DMS114 treated with DMSO at 0.1 percent for 48 hours (cell line): ENCODE measurements at regions not wholly inside any gene's neighbourhood (a gene's known extent, or its start where the extent isn't known, plus 50 kb on each side); places are given as distances from the start of the nearest gene placed in this dataset.
"Not testable (repeated sequence)": the region's sequence is repeated elsewhere in the genome, so short reads cannot be mapped to it uniquely, and the experiment has no call there.

Source experiments
- DNase-seq: peaks from one replicate; lab custom pipeline; 2025; ENCODE audit not compliant: unreplicated experiment; lab: John Stamatoyannopoulos, UW

GRCh38 chr11:116345575-116345974, 427.2 kb downstream of the BUD13 start:
- no peak for DNase-seq

- no peak for DNase-seq
These were observed 428.2 kb downstream of the BUD13 start for GRCh38 chr11:116344601-116345000.

DNA sequence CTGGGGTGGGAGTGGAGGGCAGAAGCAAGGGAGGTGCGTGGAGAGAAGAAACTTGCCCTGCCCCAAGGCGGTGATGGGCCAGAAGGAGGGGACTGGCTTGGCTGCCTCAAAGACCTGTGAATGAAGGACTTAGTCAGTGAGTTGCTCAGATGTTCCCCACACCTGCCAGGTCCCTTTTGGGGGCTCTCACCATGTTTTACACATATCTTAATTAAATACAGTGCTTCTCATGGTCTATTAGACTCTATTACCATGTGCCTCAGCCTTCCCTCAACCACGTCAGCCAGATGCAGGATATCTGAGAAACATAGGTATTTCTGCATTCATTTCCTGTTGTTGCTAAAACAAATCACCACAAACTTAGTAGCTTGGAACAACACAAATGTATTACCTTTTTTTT, 429.5 kb downstream of the BUD13 start:
- DNase-seq, result no peak

- no peak for DNase-seq
These were observed 430.6 kb downstream of the BUD13 start for GRCh38 chr11:116342148-116342547.

GRCh38 chr11:116339306-116340098, 433.3 kb downstream of the BUD13 start:
- no peak for DNase-seq

GRCh38 chr11:116338500-116338899, 434.3 kb downstream of the BUD13 start:
- not testable (repeated sequence) for DNase-seq

DNA sequence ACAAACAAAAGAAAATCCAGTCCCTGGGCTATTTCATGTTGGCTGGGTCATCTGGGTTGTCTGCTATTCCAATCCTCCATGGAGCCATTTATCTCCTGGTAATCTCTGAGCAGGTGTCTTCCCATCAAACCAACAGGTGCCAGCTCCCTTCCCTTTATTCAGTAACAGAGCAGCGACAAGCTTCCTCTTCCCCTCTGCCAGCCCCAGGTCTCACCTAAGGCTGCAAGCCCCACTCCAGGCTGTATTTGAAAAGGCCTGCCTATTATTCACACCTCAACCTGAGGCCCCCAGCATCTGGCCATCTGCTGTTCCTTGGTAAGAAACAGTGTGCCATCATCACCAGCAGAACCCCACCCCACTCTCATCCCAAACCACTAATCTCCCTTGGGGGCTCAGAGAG, 436.2 kb downstream of the BUD13 start:
- DNase-seq, result no peak

GRCh38 chr11:116335891-116336290, 436.9 kb downstream of the BUD13 start:
- no peak for DNase-seq

DNA sequence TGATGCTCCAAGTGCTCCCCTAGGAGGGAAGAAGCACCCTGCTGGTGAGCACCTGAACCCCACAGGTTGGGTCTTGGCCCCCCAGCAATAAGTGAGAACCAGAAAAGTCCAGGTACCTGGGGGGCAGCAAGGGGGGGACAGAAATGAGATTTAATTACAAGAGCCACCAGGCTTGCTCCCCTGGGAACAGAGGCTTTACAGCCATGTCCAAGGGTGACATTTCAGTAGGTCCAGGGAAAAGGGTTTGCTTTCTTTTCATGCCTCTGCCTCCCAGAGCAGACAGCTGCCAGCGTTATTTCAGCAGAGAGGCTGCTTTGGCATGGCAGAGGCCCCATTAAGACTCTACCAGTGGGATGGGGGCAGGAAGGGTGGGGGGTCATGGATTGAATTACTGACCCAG, 437.7 kb downstream of the BUD13 start:
- no peak for DNase-seq

GRCh38 chr11:116334596-116334995, 438.2 kb downstream of the BUD13 start:
- no peak for DNase-seq

DNA sequence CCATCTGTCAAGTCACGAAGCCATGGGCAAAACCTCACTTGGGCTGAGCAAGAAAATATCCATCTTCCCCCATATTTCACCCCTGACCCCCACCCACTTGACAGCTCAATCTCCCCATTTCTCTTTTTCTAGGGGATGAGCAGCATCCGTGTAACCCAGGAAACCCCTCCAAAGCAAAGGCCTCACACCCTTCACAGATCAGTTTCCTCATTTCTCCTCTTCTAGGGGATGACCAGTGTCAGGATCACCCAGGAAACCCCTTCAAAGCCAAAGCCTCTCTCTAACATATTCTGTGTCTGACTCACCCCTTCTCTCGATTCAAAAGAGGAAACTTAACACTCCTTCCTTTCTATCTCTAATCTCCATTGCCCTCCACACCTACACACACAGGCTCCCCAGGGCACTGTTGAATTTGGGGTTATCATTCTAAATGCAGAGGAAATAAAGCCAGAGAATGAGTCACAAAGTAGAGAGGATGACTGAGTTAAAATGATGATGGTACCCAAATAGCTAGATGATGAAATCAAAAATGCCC, 439.7 kb downstream of the BUD13 start:
- DNase-seq, result no peak

DNA sequence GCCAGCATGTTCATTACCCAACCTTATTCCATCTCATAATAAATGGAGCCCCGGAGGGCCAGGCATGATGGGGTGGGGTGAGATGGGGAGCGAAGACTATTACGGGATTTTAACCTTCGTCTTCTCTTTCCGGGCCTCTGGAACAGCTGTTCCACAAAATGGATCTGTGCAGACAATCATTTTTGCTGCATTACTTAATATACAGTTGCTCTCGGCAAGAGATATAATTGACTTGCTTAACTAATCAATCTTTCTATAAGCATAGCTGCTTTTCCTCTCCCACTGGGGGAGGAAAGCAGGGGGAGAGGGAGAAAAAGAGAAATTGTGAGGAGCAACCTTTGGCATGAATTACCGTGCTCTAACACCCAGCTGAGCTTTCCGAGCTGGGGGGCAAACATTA, 440.4 kb downstream of the BUD13 start:
- DNase-seq, result no peak

GRCh38 chr11:116331381-116331780, 441.4 kb downstream of the BUD13 start:
- no peak for DNase-seq

- no peak for DNase-seq
These were observed 442.2 kb downstream of the BUD13 start for GRCh38 chr11:116330439-116331185.

- DNase-seq, result no peak
These were observed 443.3 kb downstream of the BUD13 start for GRCh38 chr11:116329354-116330090.

DNA sequence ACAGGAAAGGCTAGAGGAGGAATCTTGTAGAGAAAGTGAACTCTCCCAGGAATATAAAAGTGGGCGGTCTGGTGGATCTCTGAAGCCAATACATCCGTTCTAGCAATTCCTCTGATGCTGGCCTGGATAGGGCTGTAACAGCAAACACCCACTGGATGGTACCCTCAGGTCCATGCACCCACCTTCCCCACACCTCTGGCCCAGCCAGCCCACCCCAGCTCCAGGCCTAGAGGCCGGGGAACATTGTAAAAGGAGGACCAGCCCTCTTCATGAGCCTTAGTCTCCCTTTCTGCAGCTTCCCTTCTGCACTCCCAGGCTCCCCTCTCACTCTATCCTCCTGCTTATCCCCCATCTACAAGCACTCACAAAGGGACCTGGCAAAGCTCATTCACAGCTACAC, 443.9 kb downstream of the BUD13 start:
- no peak for DNase-seq

GRCh38 chr11:116328391-116328790, 444.4 kb downstream of the BUD13 start:
- DNase-seq, result no peak

- no peak for DNase-seq
These were observed 446.6 kb downstream of the BUD13 start for GRCh38 chr11:116326146-116326545.

DNA sequence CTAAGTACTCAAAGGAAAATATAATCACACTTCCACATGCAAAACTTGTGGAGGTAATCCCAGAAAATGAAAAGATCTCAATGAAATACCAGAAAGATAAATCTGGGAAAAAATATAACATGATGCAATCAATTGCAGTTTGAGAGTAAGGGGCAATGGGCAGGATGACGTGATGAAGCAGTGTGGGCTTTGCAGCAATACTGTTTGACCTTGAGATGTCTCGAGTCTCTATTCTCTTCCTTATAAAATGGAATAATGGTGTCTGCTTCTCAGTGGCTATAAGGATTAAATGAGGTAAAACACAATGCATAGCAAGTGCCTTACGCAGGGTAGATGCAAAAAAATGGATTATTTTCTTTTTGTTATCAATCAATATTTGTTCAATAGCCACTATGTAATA, 447.5 kb downstream of the BUD13 start:
- DNase-seq, result no peak

DNA sequence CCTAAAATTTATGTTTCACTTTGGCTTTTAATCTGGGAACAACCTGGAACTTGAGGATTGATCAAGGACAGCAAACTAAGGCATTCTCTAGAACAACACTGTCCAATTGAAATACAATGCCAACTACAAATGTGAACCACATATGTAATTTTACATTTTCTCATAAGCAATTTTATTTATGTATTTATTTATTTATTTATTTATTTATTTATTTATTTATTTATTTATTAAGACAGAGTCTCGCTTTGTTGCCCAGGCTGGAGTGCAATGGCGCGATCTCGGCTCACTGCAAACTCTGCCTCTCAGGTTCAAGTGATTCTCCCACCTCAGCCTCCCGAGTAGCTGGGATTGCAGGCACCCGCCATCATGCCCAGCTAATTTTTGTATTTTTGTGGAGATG, 448.7 kb downstream of the BUD13 start:
- DNase-seq, result not testable (repeated sequence)

DNA sequence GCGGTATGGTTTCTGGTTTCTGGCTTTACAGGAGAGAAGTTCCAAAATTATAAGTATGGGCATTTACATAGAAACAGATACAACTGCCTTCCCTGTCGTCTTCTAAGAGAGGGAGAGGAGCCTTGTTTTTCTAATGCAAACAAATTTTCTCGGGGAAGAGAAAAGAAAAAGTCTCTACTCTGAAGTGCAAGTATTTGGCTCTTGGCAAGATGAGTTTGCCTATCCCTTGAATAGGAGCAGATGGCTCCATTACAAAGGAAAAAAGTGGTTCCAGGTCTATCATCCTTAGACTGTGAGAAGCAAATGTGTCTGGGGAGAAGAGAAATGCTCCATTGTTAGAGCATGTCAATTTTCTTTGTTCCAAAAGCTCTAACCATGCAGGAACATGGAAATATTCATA, 455.6 kb downstream of the BUD13 start:
- no peak for DNase-seq

- no peak for DNase-seq
These were observed 458.8 kb downstream of the BUD13 start for GRCh38 chr11:116314006-116314405.
